Esophagus muscularis mucosa (tissue), 4 donors: ENCODE measurements at regions not wholly inside any gene's neighbourhood (a gene's known extent, or its start where the extent isn't known, plus 50 kb on each side); places are given as distances from the start of the nearest gene placed in this dataset.

ENCODE experiments used
- CTCF ChIP-seq, 3 experiments: fragments of 200-600 bp in 2 of 3; fragments of 450-650 bp in 1 of 3; sonication (generic) in 2 of 3; IDR thresholded peaks; one replicate each; pipeline ENCODE4 v1.5.1; 2017 to 2019; ENCODE audit warnings: antibody characterized with exemption in 3 of 3, mild to moderate bottlenecking in 2 of 3, moderate library complexity in 1 of 3
- EP300 ChIP-seq: sonication (generic); formaldehyde crosslinking; IDR thresholded peaks from one replicate; pipeline ENCODE4 v1.6.1; 2017; ENCODE audit warnings: antibody characterized with exemption
- POLR2A ChIP-seq: fragments of 450-650 bp; IDR thresholded peaks from one replicate; pipeline ENCODE4 v1.6.1; 2017; ENCODE audit warnings: antibody characterized with exemption, moderate library complexity, mild to moderate bottlenecking, low read depth
- POLR2AphosphoS5 ChIP-seq, 2 donors: sonication (generic); formaldehyde crosslinking; IDR thresholded peaks; one replicate each; pipeline ENCODE4 v1.6.1; 2017; ENCODE audit warnings: antibody characterized with exemption in 2 of 2

GRCh38 chr6:105746509-105746908, 339.6 kb upstream of the PRDM1 start:
- TF ChIP-seq CTCF (IDR thresholded peaks at IDR 0.05) = no peak
- TF ChIP-seq POLR2A = no peak
- TF ChIP-seq POLR2AphosphoS5 (IDR thresholded peaks at IDR 0.05) = no peak
- no peak for TF ChIP-seq EP300
